Inferior parietal cortex (tissue), 1 donor: ENCODE measurements at regions not wholly inside any gene's neighbourhood (a gene's known extent, or its start where the extent isn't known, plus 50 kb on each side); places are given as distances from the start of the nearest gene placed in this dataset.

ENCODE experiments used
- DNase-seq: peaks from one replicate; pipeline ENCODE4 v3.0.0-alpha.2; 2016; ENCODE audit errors: extremely low spot score

DNA sequence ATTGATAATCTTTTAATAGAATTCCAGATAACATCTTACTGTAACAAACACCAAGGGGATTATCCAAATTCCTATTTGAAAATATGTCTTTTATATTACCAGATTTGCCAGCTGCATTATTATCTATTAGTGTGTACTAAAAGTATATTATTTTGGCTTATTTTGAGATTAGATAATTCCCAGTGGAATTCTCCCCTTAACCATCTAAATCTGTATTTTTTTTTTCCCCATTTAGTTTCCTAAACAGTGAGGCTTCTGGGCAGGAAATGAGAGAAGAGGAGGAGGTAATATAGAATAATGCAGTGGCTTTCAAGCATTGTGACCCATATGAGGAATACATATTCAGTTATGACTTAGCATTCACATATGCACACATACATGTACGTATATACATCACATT, 53.5 kb upstream of the ABL1 start:
- DNase-seq, result no peak

DNA sequence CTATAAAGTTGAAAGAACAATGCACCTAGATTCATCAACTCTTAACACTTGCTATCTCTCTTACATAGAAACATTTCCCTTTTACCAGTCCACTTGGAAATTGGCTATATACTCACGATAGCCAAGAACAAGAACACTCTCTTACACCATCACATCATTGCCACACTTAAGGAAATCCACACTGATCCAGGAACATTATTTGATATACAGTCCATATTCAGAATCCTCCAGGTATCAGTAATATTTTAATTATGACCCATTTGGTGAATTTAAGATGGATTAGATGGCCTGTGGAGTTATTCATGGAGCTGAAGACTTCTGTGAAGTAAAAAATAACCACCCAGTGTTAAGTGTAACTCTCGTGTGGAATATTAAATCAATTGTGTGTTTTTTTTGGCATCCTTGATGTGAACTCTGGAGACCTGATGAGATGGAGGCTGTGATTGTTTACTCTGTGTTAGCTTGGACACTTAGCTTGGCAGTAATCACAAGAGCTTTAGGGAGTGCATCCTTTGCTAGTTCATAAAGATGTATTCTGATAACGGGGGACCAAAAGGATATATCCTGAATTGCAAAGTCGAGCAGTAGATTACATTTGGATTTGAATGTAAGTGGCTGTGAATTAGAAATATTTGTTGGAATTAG, 52.0 kb upstream of the ABL1 start:
- no peak for DNase-seq

DNA sequence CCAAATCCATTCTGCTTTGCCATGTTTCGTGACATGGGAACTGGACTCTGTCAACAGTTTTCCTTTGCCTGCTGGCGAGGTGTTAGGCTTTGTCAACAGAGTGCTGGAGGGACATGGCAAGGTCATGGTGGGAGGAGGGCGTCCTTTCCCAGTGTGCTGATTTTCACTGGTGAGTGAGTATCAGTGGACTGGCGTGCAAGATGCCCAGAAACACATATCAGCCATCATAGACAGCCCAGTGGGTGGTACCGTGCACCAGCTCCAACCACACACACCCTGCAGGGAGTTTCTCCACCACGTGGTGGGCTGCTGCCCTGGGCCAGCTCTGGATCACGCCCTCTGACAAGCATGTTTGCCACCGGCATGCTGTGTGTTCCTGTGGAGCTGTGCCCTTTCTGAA, 50.0 kb upstream of the ABL1 start:
- no peak for DNase-seq
